ENCODE measurements at regions not wholly inside any gene's neighbourhood (a gene's known extent, or its start where the extent isn't known, plus 50 kb on each side); places are given as distances from the start of the nearest gene placed in this dataset.

GRCh38 chr5:164663198-164663989 lies 1158.0 kb downstream of the MAT2B start:
- H3K9me2 ChIP-seq (replicated peaks; ENCODE audit: insufficient read depth), result no peaks in the 10 kb centered on the region
- no peak overlapping the region for H3K4me2 ChIP-seq
- 78% methylated on average over 2 of the region's 2 CpGs for WGBS (ENCODE audit: low lambda C conversion rate, missing lambda C conversion rate)
- H3K79me2 ChIP-seq, result no peaks in the 10 kb centered on the region
- H2AFZ ChIP-seq, result no peak overlapping the region
- H3K27ac ChIP-seq, result no peak overlapping the region
- H3K4me3 ChIP-seq, result no peak overlapping the region
- H4K20me1 ChIP-seq (ENCODE audit: insufficient read depth, poor library complexity, severe bottlenecking), result no peaks in the 10 kb centered on the region
- H3K36me3 ChIP-seq (replicated peaks; ENCODE audit: insufficient read depth, low read depth), result no peaks in the 10 kb centered on the region
- no peaks in the 10 kb centered on the region for H3K4me1 ChIP-seq (ENCODE audit: insufficient read depth)
- DNase-seq (ENCODE audit: low spot score), result no peak
- TF ChIP-seq CTCF (IDR thresholded peaks at IDR 0.05; ENCODE audit: poor library complexity) (no peak), EZH2 (IDR thresholded peaks at IDR 0.05; ENCODE audit: borderline replicate concordance) (no peak), EZH2phosphoT487 (IDR thresholded peaks at IDR 0.05; ENCODE audit: low read depth, severe bottlenecking, unreplicated experiment) (no peak)
- H3K27me3 ChIP-seq, result no peaks in the 10 kb centered on the region
- no peaks in the 10 kb centered on the region for H3K9me3 ChIP-seq (ENCODE audit: low read depth)

- Histone ChIP-seq H3K4me3 (no peak overlapping the region), H2AFZ (no peak overlapping the region), H3K79me2 (no peaks in the 10 kb centered on the region), H3K9me3 (ENCODE audit: low read depth) (no peaks in the 10 kb centered on the region), H3K27ac (no peak overlapping the region), H3K4me1 (ENCODE audit: insufficient read depth) (no peaks in the 10 kb centered on the region), H3K4me2 (no peak overlapping the region), H3K36me3 (replicated peaks; ENCODE audit: insufficient read depth, low read depth) (no peaks in the 10 kb centered on the region), H3K27me3 (no peaks in the 10 kb centered on the region), H3K9me2 (replicated peaks; ENCODE audit: insufficient read depth) (no peaks in the 10 kb centered on the region), H4K20me1 (ENCODE audit: insufficient read depth, poor library complexity, severe bottlenecking) (no peaks in the 10 kb centered on the region)
- no peak for DNase-seq (ENCODE audit: low spot score)
- WGBS (ENCODE audit: low lambda C conversion rate, missing lambda C conversion rate), result 77% methylated on average over 3 of the region's 3 CpGs
- TF ChIP-seq EZH2phosphoT487 (IDR thresholded peaks at IDR 0.05; ENCODE audit: low read depth, severe bottlenecking, unreplicated experiment) (no peak), CTCF (IDR thresholded peaks at IDR 0.05; ENCODE audit: poor library complexity) (no peak), EZH2 (IDR thresholded peaks at IDR 0.05; ENCODE audit: borderline replicate concordance) (no peak)
These were observed 1166.2 kb downstream of the MAT2B start for GRCh38 chr5:164671640-164672039.

- no peak for TF ChIP-seq CTCF (IDR thresholded peaks at IDR 0.05; ENCODE audit: poor library complexity)
- no peak for TF ChIP-seq EZH2 (IDR thresholded peaks at IDR 0.05; ENCODE audit: borderline replicate concordance)
- no peak for TF ChIP-seq EZH2phosphoT487 (IDR thresholded peaks at IDR 0.05; ENCODE audit: low read depth, severe bottlenecking, unreplicated experiment)
- no peak overlapping the region for H3K4me2 ChIP-seq
- no peaks in the 10 kb centered on the region for H3K36me3 ChIP-seq (replicated peaks; ENCODE audit: insufficient read depth, low read depth)
- H4K20me1 ChIP-seq (ENCODE audit: insufficient read depth, poor library complexity, severe bottlenecking), result no peaks in the 10 kb centered on the region
- DNase-seq (ENCODE audit: low spot score), result no peak
- no peak overlapping the region for H3K27ac ChIP-seq
- H3K4me1 ChIP-seq (ENCODE audit: insufficient read depth), result no peaks in the 10 kb centered on the region
- 70% methylated on average over 4 of the region's 4 CpGs for WGBS (ENCODE audit: low lambda C conversion rate, missing lambda C conversion rate)
- no peaks in the 10 kb centered on the region for H3K9me2 ChIP-seq (replicated peaks; ENCODE audit: insufficient read depth)
- H3K9me3 ChIP-seq (ENCODE audit: low read depth), result no peaks in the 10 kb centered on the region
- H3K79me2 ChIP-seq, result no peaks in the 10 kb centered on the region
- H3K27me3 ChIP-seq, result no peaks in the 10 kb centered on the region
- no peak overlapping the region for H2AFZ ChIP-seq
- no peak overlapping the region for H3K4me3 ChIP-seq
These were observed 1166.8 kb downstream of the MAT2B start for GRCh38 chr5:164672205-164672604.

Measured in hepatocyte (in vitro differentiated cells).